ENCODE measurements at regions not wholly inside any gene's neighbourhood (a gene's known extent, or its start where the extent isn't known, plus 50 kb on each side); places are given as distances from the start of the nearest gene placed in this dataset.

DNA sequence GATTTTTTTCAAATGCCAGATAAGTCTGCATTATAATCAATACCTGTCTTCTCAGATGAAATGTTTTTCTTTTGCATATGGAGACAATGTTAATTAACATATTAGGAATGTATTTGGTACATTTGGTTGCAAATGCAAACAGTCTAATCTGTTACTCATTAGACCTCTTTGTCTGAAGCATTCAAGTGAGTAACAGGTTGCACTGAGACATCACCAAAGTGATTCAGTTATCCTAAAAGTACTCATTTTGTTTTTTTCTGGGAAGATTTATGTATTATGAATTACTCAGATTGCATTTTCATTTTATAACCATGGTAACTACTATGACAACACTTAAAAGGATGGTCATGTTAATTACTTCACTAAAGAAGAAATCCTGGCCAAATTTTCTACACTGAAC lies 513.6 kb downstream of the HTR7 start:
- no peak for DNase-seq

DNA sequence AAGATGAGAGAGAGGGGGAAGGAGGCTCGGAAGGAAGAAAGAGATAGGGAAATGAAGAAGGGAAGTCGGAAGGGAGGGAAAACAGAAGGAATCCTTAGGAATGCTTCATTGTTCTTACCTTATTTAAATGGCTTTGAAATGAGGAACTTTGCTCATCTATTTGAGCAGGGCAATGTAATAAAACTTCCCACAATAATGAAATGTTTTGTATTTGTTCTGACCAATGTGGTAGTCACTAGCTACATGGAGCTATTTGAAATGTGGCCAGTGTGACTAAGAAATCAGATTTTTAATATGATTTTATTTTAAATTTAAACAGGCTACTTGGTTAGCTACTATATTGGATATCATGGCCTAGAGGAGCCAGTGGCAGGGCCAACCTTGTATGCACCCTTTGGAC lies 510.6 kb downstream of the HTR7 start:
- no peak for DNase-seq

DNA sequence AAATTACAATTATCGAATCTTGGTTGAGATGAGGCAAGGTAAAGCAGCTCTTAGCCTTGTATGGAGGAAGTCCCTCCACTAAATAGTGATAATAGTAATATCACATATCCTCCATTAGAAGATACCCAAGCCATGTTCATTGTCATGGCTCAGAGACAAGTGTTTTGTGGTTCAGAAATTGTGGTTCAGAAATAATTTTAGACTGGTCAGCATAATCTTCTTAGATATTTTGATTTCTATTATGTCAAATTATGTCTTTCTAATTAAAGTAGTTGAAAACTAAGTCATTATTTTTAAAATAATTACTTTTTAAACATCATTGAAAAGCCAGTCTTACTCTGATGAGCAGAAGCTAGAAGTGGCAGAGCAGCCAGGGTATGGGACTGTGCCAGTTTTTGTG lies 507.7 kb downstream of the HTR7 start:
- no peak for DNase-seq

DNA sequence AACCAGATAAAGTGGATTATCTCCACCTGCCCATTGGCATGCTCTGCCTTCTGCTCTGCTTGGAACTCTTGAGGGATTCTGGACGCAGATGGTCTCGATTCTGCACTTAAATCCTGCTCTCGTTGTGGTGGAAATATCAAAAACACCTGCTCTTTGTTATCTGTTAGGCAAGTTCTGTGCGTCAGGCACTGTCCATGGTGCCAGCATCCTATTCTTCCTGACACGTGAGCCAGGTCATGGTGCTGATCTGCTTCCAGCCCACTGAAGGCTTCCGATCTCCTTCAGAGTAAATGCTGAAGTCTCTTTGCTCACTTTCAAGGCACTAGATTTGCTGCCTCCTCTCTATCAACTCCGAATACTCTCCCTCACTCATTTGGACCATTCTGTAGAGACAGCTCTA lies 505.6 kb downstream of the HTR7 start:
- no peak for DNase-seq

DNA sequence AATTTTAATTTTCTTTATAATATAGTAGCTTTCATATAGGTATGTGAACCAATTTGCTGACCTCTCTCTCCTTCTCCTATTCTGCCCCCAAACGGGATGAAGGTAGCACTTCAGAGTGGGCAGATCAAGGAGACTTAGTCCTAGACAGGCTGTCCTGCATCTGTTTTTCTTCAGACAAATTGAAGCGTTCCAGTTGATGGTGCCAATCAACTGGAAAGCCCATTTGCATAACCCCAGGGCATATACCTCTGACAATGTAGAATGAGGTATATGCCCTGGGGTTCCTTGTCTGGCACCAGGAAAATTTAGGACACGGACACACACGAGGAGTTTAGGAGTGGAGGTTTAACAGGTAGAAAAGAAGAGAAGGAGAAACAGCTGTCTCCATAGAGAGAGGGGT lies 502.9 kb downstream of the HTR7 start:
- no peak for DNase-seq

DNA sequence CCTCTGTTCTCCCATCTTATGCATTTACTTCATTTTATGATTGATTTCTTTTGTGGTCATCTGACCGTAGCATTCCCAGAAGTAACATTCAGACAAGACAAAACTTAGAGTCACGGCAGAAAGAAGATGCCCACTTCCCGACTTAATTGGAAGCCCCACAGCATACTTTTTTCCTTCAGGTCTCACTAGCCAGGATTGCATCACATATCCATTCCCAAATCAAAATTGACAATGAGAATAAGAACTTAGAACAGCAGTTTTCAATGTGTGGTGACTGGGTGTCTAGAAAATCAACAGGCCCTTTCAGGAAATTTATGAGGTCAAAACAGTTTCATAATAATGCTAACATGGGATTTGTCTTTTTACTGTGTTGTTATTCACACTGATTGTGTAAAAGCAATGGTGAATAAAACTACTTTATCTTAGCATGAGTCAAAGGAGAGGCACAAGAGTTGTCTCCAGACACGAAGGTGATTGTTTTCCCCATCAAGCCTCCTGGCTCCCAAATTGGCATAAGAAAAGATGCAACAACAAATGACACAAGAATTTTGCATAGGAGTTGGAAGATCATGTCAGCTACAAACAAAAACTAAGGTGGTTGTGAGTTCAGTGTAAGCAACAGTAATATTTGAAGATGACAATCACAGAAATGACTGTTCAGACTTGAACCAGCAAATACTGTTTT lies 493.9 kb downstream of the HTR7 start:
- no peak for DNase-seq

DNA sequence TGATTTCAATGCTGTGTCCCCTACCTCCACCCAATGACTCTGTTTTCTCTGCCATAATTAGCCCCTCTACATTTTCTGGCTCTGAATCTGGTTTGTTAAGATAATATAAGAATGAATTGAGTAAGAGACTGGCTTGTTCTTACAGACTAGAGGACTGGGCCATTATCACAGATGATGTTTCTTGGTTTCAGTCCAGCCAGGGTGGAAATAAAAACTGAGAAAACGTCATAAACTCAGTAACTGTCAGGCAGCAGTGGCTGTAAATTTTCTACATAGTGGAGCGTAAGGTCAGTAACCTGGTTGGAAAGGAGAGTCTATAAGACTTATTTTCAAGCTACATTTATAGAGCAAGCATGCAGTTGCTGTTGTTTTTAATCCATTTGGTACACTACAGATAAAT lies 485.4 kb downstream of the HTR7 start:
- no peak for DNase-seq

DNA sequence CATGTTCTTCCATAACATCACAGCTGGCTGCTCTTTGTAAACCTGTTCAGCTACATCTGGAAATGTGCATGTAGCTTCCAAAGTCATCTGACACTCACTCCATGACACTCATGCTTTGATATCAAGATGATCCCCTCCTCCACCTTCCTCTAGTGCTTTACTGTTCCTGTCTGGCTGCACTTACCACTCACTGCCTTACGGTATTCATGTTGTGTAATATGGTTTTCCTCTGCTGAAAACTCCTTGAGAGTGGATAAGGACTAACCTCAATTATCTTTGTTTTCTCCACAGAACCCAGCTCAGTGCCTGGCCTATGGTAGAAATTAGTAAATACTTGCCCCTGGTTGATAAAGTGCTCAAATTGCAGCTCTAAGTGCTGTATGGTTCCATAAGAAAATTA lies 483.9 kb downstream of the HTR7 start:
- no peak for DNase-seq

DNA sequence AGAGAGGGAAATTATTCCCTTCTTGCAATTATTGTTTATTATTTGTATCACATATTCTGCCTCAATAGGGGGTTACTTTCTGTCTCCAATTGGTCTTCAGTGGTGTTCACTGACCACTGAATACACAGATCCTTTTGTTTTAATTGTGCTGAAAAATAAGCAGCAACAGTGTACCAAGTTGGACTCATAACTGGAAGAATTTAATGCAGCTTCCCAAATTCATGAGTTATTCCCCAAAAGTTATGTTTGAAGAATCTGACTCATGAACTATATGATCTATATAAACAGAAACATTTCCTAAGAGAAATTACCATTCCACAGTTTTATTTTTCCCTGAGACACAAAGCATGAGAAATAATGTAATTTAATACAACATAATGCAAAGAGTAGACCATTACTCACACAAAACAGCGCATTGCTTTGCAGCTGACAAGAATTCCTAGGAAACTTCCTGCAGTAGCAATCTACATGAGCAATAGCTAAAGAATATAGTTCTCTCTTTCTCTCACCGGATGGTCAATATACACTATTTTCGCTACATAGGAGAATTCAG lies 479.2 kb downstream of the HTR7 start:
- no peak for DNase-seq

DNA sequence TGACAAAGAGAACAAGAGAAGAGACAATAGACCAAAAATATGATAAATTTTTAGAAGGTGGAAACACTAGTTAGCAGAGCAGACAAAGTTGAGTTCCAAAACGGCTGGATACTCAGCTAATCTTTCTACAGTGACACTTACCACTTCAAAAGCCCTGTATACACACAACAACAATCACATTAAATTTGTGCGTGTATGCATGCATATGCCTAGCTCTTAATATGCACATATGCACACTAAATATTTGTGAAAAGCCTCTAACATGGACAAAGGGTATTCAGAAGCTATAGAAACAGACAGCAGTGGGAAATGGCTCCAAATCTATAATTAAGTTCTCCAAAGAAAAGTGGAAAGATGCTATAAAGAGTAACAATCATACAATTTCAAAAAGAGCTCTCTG lies 476.4 kb downstream of the HTR7 start:
- DNase-seq, result no peak

DNA sequence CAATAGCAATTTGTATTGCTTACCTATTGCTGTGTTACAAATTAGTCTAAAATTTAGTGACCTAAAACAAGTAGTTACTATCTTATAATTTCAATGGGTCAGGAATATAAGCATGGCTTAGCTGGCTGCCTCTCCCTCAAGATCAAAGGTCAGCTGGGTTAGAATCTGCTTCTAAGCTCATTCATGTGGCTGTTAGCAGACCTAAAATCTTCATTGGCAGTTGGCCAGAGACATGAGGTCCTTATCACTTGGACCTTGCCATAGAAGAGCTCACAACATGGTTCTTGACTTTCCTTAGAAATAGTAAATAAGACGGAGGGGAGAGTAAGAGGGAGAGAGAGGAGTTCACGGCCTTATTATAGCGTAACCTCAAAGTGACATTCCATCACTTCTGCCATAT lies 468.0 kb downstream of the HTR7 start:
- no peak for DNase-seq

DNA sequence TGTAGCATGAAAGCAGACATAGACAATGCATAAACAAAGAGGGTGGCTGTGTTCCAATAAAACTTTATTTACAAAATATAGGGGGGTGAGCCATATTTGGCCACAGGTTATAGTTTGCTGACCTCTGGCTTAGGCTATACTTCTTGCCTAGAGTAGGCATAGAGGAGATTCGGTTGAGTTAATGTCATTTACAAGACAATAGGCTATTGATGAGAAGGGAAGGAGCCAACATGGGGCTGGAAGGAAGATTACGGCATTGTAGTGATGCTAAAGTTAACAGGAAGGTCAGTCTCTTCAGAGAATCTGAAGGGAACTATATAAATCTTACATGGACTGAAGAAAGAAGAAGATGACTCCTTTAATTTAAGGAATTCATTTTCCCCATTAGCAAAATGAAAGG lies 463.5 kb downstream of the HTR7 start:
- DNase-seq, result no peak

DNA sequence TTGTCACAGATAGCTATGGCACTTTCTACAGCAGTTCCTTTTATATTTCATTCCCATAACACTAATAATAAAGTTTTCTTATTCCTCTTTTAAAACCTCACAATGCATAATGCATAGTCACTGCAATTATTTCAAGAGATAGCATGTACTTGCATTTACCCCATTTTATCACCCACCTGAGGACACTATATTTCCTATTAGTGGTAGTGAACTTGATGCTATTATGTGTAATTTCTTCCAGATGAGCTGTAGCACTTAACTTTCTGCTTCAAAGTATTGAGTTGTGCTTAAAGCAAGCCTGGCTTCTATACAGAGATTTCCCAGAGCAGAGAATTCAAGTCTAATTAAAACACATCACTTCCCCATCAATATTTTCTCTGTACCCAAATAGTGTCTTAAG lies 461.1 kb downstream of the HTR7 start:
- no peak for DNase-seq

DNA sequence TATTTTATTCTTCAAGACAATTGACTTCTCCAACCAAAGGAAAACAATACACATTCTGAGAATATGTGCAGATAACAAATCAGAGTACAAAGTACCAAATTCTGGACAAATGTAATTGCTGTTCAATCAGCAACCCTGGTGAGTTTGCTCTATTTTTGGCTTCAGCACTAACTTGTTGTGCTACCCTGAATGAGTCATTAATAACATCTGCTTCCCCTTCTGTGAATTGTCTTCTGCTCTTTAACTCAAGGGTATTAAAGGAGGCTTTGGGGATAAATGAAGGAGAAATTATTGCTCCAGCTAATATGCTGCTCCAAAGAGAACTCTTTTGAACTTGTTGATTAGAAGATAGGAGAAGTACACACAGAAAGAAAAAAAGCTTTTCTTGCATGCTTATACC lies 459.3 kb downstream of the HTR7 start:
- no peak for DNase-seq

DNA sequence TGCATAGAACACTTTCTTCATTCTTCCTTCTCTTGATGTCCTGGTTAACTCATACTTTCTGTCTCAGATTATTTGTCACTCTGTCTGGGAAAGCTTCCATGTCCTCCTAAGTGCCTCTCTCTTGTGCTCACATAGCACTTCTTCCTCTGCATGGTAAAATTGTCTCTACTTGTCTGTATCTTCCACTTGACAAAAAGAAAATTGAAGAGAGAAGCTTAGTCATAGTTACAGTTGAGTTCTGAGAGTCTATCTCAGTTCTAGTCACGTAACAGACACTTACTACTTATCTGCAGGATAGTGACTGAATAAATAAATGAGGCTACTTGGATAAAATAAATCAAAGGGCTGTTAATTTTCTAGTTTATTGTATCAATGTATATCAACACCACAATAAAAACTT lies 458.1 kb downstream of the HTR7 start:
- DNase-seq, result no peak

DNA sequence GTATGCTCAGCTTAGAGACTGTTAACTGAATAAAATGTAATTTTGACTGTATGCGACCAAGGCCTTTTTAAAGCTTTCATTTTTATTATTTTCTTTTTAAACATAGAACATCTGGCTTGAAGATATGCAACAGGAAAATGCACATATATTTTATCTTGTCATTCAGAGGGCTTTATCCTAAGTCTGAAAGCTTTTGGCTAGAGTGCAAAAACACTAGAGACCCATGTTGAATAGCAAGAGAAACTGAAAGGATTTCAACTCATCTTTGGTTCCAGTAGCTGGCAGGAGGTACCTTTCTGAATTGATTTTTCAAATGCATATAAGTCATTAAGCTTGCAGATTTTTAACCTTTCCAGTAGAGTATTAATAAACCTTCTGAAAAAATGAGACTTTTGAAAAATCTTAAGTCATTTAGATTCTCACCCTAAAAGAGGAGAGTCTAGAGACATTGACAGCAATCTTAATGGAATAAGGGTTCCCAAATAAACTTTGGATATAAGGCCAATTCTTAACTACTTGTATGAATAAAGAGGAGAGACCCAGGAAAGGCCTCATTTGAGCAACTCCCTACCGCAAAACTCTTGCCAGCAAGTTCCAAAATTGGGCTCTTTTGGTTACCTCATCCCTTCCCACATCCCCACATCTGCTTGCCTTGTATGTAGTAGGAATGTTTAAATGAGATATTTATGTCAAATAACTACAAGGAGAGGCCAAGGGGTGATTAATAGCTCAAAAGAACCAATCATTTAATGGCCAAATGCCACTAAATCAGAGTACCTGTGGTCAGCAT lies 454.4 kb downstream of the HTR7 start:
- DNase-seq, result no peak

DNA sequence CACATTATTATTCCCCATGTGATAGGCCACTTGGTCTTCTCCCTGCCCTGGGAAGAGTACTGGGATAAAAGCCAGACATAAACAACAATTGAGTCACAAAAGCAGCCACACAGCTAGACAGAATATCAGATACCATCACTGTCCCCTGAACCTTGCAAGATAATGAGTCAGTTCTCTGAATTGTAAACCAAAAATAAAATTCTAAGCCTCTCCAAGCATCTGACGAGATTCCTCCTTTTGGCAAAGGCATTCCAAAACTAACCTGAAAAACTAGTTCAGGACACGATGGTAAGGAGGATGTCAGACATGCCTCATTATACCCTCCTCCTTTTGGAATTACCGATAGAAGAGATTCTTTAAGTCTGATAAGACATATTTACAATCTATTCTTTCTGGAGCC lies 450.7 kb downstream of the HTR7 start:
- DNase-seq, result no peak

DNA sequence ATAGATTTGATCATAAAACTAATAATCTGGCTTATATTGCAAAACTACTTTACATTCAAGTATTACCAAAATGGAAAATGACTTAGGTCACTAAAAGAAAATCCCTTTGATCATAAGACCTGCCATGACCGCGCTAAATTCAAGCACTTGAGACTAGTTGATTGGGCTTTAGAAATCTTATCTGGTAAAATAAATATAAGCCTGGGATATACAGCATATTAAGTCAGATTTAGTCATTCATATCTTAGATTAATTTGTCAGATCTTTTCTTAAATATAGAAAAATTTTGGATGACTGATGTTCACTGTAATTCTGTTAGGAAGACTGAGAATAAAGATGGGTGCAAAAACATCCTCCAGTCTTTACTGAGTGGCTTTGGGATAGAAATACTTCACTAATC lies 450.0 kb downstream of the HTR7 start:
- no peak for DNase-seq

DNA sequence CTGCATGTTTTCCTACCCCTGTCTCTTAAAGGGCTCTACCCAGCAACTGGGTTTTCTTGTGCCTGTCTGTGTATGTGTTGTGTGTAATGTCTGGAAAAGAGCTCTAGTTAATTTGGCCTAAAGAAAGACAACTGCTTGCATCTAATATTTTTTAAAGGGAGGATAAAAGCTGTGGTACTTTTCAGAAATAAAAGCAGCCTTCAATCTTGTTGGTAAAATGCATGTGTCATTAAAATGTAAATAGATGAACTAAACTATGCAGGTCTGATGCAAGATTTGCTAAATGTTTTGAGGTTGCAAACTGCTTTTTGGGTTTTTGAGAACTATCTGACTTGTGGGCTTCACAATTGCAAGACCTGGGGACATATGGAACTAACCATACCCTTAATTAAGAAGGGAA lies 445.3 kb downstream of the HTR7 start:
- DNase-seq, result no peak

DNA sequence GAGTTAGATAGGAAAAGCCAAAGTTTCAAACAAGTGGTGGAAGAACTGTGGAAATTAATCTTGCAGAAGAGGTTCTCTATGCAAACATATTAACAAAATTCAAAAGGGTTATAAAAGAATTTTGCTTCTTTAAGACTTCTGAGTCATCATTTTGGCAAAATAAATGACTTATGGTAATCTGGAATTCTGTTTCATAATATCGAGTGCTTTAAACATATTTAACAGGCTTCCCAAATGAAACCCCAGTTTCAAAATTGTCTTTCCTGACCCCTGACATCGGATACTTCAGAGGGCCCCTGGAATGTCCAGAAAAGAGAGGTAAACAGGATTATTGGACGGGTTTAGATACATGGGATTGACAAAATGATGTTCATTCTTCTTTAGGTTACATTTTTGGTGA lies 444.6 kb downstream of the HTR7 start:
- no peak for DNase-seq

DNA sequence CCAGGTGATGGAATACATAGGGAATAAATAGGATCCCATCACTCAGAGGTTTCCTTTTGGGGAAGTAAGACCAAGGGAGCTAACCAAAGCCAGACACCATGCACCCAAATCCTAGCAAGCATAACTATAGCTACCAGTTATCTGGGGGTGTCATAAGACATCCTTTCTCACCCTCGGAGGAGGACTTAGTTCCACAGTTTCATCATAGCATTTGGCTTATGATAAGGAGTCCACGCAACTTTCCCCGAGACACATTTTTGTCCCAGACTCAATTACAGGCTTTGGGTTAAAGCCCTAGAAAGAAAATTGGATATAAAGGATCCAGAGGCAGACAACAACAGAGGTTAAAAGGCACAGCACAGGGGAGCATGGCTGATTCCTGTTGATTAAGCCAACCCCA lies 442.9 kb downstream of the HTR7 start:
- DNase-seq, result no peak

DNA sequence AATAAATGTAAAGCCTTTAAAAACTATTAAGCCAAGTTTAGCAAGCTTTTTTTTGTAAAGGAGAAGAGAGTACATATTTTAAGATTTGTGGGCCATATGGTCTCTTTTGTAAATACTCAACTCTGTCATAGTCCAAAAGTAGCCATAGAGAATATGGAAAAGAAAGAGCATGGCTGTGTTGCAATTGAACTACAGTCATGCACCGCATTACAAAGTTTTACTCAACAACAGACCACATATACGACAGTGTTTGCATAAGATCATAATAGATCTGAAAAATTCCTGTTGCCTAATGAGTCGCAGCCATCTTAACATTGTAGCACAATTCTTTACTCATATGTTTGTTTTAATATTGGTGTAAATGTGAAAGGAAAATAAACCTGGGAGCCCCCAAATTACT lies 440.8 kb downstream of the HTR7 start:
- no peak for DNase-seq

DNA sequence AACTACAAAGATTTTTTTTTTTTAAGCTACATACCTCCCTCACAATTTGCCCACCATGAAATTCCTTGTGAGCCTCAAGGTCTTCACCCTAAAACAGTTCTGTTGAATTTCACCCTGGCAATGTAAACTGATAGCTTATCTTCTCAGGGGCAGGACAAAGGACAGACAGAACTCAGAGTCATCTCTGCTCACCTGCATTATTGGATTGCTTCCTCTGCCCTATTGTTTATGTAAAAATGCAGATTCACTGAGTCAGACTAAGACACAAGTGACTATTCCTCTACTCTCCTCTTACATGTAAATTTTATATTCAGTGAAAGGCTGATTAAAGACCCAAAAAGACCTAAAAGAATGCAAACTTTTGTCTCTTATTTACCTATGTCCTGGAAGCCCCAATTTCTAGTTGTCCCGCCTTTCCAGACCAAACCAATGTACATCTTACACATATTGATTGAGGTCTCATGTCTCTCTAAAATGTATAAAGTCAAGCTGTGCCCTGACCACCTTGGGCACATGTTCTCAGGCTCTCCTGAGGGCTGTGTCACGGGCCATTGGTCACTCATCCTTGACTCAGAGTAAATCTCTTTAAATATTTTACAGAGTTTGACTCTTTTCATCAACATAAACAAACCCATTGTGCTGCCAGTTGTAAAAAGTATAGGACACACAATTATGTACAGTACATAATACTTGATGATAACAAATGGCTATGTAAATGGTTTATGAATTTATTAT lies 440.2 kb downstream of the HTR7 start:
- DNase-seq, result no peak

All from activated naive CD4-positive, alpha-beta T cell treated with anti-CD3 and anti-CD28 coated beads, Interleukin-2, amount 50 U/mL, for 16 hours (primary cell).